ENCODE measurements at regions not wholly inside any gene's neighbourhood (a gene's known extent, or its start where the extent isn't known, plus 50 kb on each side); places are given as distances from the start of the nearest gene placed in this dataset.

DNA sequence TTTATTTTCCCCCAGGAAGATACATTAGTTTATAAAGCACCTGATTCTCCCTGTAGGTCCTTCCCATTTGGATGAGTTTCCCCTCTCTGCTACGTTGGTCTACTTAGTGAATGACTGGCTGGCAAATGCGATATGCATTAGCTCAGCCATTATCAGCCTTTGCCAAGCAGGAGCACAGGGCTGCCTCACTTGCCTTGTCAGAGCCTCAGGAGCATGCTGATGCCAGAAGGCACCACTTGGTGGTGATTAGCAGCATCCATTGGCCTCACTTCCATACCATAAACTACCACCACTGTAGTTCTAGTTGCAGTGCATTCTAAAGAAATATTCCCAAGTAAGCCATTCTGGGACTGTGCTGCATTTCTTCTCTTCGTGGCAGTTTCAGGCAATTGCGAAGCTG is 442.8 kb upstream of the CHST9 start:
- 65 to 73% (median 71%) methylated on average over 4 of the region's 4 CpGs for WGBS, 5 donors
- Histone ChIP-seq H3K27ac (no peak overlapping the region), H3K4me3 (no peak overlapping the region), H3K36me3 (no peaks in the 10 kb centered on the region), H3K27me3 (replicated peaks in 1 of 7) (no peaks in the 10 kb centered on the region), H3K9me3 (no peaks in the 10 kb centered on the region), H3K4me1 (no peaks in the 10 kb centered on the region)
- TF ChIP-seq POLR2A (IDR thresholded peaks at IDR 0.05), result no peak
- TF ChIP-seq, protein P1, sequence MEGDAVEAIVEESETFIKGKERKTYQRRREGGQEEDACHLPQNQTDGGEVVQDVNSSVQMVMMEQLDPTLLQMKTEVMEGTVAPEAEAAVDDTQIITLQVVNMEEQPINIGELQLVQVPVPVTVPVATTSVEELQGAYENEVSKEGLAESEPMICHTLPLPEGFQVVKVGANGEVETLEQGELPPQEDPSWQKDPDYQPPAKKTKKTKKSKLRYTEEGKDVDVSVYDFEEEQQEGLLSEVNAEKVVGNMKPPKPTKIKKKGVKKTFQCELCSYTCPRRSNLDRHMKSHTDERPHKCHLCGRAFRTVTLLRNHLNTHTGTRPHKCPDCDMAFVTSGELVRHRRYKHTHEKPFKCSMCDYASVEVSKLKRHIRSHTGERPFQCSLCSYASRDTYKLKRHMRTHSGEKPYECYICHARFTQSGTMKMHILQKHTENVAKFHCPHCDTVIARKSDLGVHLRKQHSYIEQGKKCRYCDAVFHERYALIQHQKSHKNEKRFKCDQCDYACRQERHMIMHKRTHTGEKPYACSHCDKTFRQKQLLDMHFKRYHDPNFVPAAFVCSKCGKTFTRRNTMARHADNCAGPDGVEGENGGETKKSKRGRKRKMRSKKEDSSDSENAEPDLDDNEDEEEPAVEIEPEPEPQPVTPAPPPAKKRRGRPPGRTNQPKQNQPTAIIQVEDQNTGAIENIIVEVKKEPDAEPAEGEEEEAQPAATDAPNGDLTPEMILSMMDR (IDR thresholded peaks at IDR 0.05 in 8 of 11, conservative IDR thresholded peaks at IDR 0.05 in 3 of 11), result no peak
- TF ChIP-seq POLR2AphosphoS5 (IDR thresholded peaks at IDR 0.05), result no peak
- no peak for DNase-seq
- intact Hi-C loops (cut with DNase I; ENCODE audit: low total_unique reads), result no loop called here

DNA sequence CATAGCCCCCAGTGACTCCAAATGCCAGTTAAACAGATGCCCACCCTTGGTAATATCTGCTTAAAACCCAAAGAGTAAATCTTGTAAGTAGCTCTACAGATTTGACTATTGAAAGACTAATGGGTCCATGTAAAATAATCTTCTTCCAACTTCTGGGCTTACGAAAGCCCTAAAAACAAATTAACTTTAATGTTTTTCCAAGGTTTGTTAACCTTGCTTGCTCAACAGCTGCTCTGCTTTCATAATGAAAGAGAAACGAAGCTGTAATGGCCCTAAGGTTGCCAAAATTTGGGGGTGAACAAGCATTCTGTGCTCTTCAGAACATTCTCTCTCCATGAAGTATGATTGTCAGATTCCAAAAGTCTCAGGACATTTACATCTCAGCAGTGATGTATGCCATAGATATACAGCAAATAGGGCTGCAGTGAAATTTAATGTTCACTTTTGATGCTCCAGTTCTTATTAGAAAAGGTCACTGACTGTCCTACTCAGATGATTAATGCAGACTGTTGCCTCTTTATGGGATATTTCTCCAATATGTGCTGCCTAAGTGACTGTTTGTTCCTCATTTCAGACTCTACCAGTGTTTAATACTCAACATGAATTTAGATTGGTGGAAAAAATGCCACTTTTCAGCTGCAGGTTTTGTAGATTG is 436.3 kb upstream of the CHST9 start:
- no peaks in the 10 kb centered on the region for H3K27me3 ChIP-seq (replicated peaks in 1 of 7)
- TF ChIP-seq POLR2A (IDR thresholded peaks at IDR 0.05) (no peak), POLR2AphosphoS5 (IDR thresholded peaks at IDR 0.05) (no peak)
- TF ChIP-seq, protein P1 (IDR thresholded peaks at IDR 0.05 in 8 of 11, conservative IDR thresholded peaks at IDR 0.05 in 3 of 11), result no peak
- WGBS, 5 donors, result 50 to 66% (median 53%) methylated on average over 2 of the region's 2 CpGs
- H3K36me3 ChIP-seq, result no peaks in the 10 kb centered on the region
- H3K4me3 ChIP-seq, result no peak overlapping the region
- H3K27ac ChIP-seq, result no peak overlapping the region
- H3K9me3 ChIP-seq, result no peaks in the 10 kb centered on the region
- no peaks in the 10 kb centered on the region for H3K4me1 ChIP-seq
- intact Hi-C loops (cut with DNase I; ENCODE audit: low total_unique reads), result no loop called here
- DNase-seq, result no peak

DNA sequence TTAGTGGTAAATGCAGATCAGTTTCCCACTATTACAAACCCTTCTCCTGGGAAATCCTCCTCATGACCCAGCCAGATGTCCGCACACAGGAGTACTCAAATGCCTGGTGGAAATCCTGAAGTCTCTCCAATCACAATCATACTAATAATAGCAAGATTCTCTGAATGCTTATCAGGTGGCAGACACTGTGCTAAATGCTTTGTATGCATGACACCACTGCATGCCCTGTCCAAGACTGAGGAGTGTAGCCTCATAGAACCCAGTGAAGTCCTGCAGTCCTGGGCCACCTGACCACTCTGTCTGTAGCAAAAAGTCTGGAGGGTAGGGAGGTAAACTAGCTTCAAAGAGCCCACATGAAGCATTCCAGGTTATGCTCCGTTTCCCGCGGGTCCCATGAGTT is 434.8 kb upstream of the CHST9 start:
- no peaks in the 10 kb centered on the region for H3K36me3 ChIP-seq
- WGBS, 5 donors, result 92 to 96% (median 94%) methylated on average over 4 of the region's 4 CpGs
- no peaks in the 10 kb centered on the region for H3K9me3 ChIP-seq
- H3K27ac ChIP-seq, result no peak overlapping the region
- H3K4me3 ChIP-seq, result no peak overlapping the region
- no peak for DNase-seq
- H3K27me3 ChIP-seq (replicated peaks in 1 of 7), result no peaks in the 10 kb centered on the region
- intact Hi-C loops (cut with DNase I; ENCODE audit: low total_unique reads), result no loop called here
- H3K4me1 ChIP-seq, result no peaks in the 10 kb centered on the region
- TF ChIP-seq POLR2AphosphoS5 (IDR thresholded peaks at IDR 0.05) (no peak), POLR2A (IDR thresholded peaks at IDR 0.05) (no peak)
- TF ChIP-seq, protein P1 (IDR thresholded peaks at IDR 0.05 in 8 of 11, conservative IDR thresholded peaks at IDR 0.05 in 3 of 11), result no peak

DNA sequence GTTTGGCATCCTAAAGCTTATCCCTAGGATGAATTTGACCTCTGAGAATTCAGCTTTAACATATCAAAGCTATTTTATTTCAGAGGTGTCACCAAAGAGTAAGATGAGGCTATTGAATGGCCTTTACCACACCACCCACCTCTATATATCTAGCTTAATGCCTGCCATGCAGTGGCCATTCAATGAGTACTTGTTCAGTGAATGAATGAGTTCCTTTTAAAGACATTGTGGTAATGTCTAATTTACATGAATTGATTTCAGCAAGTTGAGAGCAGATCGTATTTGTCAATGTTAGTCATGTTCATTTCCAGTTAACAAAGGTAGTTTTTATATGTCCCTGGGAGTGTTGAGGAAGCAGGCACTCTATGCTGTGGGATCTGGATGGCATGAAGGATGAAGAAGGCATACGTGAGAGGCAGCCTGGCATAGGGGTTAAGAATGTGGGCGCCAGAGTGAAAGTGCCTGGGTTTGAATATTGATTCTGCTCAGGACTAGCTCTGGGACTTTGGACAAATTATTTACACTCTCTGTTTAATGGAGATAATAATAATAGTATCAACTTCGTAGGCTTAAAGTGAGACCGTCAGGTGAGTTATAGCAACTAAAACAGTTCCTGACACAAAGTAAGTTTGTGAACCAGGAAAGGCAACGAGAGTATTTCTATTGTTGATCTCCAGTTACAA is 434.1 kb upstream of the CHST9 start:
- TF ChIP-seq POLR2AphosphoS5 (IDR thresholded peaks at IDR 0.05), result no peak
- TF ChIP-seq, protein P1 (IDR thresholded peaks at IDR 0.05 in 8 of 11, conservative IDR thresholded peaks at IDR 0.05 in 3 of 11), result no peak
- TF ChIP-seq POLR2A (IDR thresholded peaks at IDR 0.05), result no peak
- no peaks in the 10 kb centered on the region for H3K9me3 ChIP-seq
- intact Hi-C loops (cut with DNase I; ENCODE audit: low total_unique reads), result no loop called here

More for the DNA sequence above, 434.1 kb upstream of the CHST9 start:
- DNase-seq, result no peak
- no peaks in the 10 kb centered on the region for H3K27me3 ChIP-seq (replicated peaks in 1 of 7)
- whole genome bisulfite sequencing, 5 donors, result 84 to 89% (median 85%) methylated on average over 6 of the region's 6 CpGs
- no peak overlapping the region for H3K27ac ChIP-seq
- no peak overlapping the region for H3K4me3 ChIP-seq
- H3K36me3 ChIP-seq, result no peaks in the 10 kb centered on the region
- H3K4me1 ChIP-seq, result no peaks in the 10 kb centered on the region

All from spleen (tissue), 11 donors.